Common myeloid progenitor, CD34-positive (primary cell): ENCODE measurements at regions not wholly inside any gene's neighbourhood (a gene's known extent, or its start where the extent isn't known, plus 50 kb on each side); places are given as distances from the start of the nearest gene placed in this dataset.
"Not testable (repeated sequence)": the region's sequence is repeated elsewhere in the genome, so short reads cannot be mapped to it uniquely, and the experiment has no call there.

Experiments used
- CTCF ChIA-PET: fragments of 350-600 bp; sonication (Branson Sonifier 250); formaldehyde crosslinking; loops from one replicate; lab custom pipeline; 2021; ENCODE audit warnings: antibody characterized with exemption; lab: Charles Lee
- POLR2A ChIA-PET: fragments of 350-600 bp; sonication (Branson Sonifier 250); formaldehyde crosslinking; loops from one replicate; lab custom pipeline; 2021; ENCODE audit warnings: antibody characterized with exemption; lab: Charles Lee
- DNase-seq, 3 donors: peaks; one replicate each; pipeline versions ENCODE4 v3.0.0 to v3.0.0-alpha.2; 2013
- H3K27ac ChIP-seq, 2 experiments: 1 replicate in 1 of 2; 2 replicates in 1 of 2; pipeline ENCODE4 v1.7.0; 2013; ENCODE audit warnings: inconsistent platforms in 2 of 2, low read length in 2 of 2, mild to moderate bottlenecking in 2 of 2, low read depth in 1 of 2, moderate library complexity in 1 of 2; ENCODE audit not compliant: severe bottlenecking in 2 of 2, insufficient read depth in 1 of 2, poor library complexity in 1 of 2
- H3K27me3 ChIP-seq, 5 experiments: replicated peaks in 2 of 5; 1 replicate in 3 of 5; 2 replicates in 2 of 5; pipeline versions ENCODE4 v1.6.1 to v1.7.0; 2013; ENCODE audit warnings: low read length in 4 of 5, mild to moderate bottlenecking in 2 of 5, moderate library complexity in 2 of 5, inconsistent platforms in 1 of 5; ENCODE audit not compliant: insufficient read depth in 5 of 5, control insufficient read depth in 4 of 5
- H3K36me3 ChIP-seq, 4 experiments: 1 replicate in 2 of 4; 2 replicates in 2 of 4; pipeline versions ENCODE4 v1.6.1 to v1.7.0; 2013; ENCODE audit warnings: low read length in 3 of 4, control low read depth in 1 of 4, mild to moderate bottlenecking in 1 of 4; ENCODE audit not compliant: control insufficient read depth in 4 of 4, insufficient read depth in 4 of 4
- H3K4me1 ChIP-seq, 4 experiments: 1 replicate in 3 of 4; 2 replicates in 1 of 4; pipeline versions ENCODE4 v1.6.1 to v1.7.1; 2013; ENCODE audit warnings: low read length in 3 of 4, mild to moderate bottlenecking in 3 of 4, control low read depth in 1 of 4, inconsistent platforms in 1 of 4, moderate library complexity in 1 of 4; ENCODE audit not compliant: control insufficient read depth in 4 of 4, insufficient read depth in 4 of 4; ENCODE audit errors: control extremely low read depth in 1 of 4
- H3K4me3 ChIP-seq, 7 experiments: 1 replicate in 4 of 7; 2 replicates in 3 of 7; pipeline versions ENCODE4 v1.5.1 to v1.7.0; 2013; ENCODE audit warnings: mild to moderate bottlenecking in 7 of 7, low read length in 6 of 7, moderate library complexity in 6 of 7, inconsistent platforms in 2 of 7, low read depth in 2 of 7, control low read depth in 1 of 7; ENCODE audit not compliant: insufficient read depth in 4 of 7, control insufficient read depth in 1 of 7; ENCODE audit errors: extremely low read depth in 1 of 7
- H3K9me3 ChIP-seq, 5 experiments: 1 replicate in 4 of 5; 2 replicates in 1 of 5; pipeline versions ENCODE4 v1.6.1 to v1.7.1; 2013; ENCODE audit warnings: low read length in 4 of 5, mild to moderate bottlenecking in 2 of 5, inconsistent platforms in 1 of 5, low read depth in 1 of 5, moderate library complexity in 1 of 5; ENCODE audit not compliant: control insufficient read depth in 4 of 5, insufficient read depth in 2 of 5; ENCODE audit errors: control extremely low read depth in 1 of 5
- WGBS: methylation state at CpG from one replicate; pipeline ENCODE4 v1.1.5; 2013; ENCODE audit not compliant: insufficient coverage; 5-methylcytosine and 5-hydroxymethylcytosine counted together

DNA sequence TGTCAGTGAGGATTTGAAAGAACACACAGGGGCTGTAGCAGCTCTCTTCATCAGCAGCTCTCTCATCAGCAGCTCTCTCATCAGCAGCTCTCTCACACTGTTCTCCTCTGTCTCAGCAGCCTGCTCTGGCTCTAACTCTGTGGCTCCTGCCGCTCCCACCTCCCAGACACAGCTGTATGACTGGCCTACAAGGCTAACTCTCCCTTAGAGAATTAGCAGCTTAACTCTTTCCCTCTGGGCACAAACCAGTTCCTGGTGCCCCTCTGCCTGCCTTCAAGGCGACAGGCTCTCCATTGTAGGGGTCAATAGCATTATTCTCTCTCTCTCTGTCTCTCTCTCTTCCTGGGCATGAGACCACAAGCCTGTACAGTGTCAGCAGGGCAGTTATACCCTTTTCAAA lies 385.6 kb upstream of the PCDH10 start:
- no peaks in the 10 kb centered on the region for H3K27me3 ChIP-seq
- no peak overlapping the region for H3K4me3 ChIP-seq
- POLR2A ChIA-PET: no interaction called here
- DNase-seq: no peak
- CTCF ChIA-PET: no interaction called here
- no peaks in the 10 kb centered on the region for H3K9me3 ChIP-seq
- H3K36me3 ChIP-seq: no peaks in the 10 kb centered on the region
- WGBS: 93% methylated on average over 1 of the region's 2 CpGs
- no peaks in the 10 kb centered on the region for H3K4me1 ChIP-seq
- H3K27ac ChIP-seq: no peak overlapping the region

DNA sequence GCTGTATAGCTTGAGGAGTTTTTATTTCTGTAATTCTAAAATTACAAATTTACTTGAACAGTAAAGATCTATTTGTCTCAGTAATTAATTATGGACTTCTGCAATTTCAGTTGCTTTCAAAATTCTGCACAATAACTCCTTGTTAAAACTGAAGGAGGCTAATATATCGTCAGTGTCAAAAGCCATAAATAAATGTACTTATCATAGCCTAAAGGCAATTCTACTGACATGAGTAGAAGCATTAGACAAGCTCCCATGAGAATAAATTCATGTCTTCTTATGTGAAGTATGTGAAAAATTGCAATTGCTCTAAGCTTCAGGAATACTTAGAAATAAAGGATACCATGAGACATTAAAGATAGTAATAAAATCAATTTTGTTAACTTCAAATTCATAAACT lies 381.2 kb upstream of the PCDH10 start:
- no peak overlapping the region for H3K4me3 ChIP-seq
- no peak for DNase-seq
- H3K27me3 ChIP-seq: no peaks in the 10 kb centered on the region
- H3K9me3 ChIP-seq: no peaks in the 10 kb centered on the region
- ChIA-PET POLR2A (no interaction called here), CTCF (no interaction called here)
- no CpG with 5 or more reads among the region's 1 CpG for WGBS
- no peak overlapping the region for H3K27ac ChIP-seq
- no peaks in the 10 kb centered on the region for H3K36me3 ChIP-seq
- no peaks in the 10 kb centered on the region for H3K4me1 ChIP-seq

DNA sequence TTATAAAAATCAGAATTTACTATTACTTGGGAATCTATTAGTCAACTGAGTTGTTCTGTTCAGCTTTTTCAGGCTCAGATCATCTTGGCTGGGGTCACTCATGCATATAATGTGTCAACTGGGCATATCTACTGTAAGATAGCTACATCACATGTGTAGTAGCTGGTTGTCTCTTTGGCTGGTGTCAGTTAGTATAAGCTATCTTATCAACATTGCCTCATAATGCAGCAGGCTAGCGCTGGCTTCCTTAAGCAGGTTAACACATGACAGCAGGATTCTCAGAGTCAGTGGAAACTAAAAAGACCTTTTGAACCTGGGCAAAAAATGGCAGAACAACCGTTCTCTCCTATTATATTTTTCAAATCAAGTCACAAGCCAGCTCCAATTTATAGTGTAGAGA lies 378.3 kb upstream of the PCDH10 start:
- no CpG with 5 or more reads among the region's 2 CpGs for whole genome bisulfite sequencing
- H3K27ac ChIP-seq: no peak overlapping the region
- no peak for DNase-seq
- H3K36me3 ChIP-seq: no peaks in the 10 kb centered on the region
- H3K4me1 ChIP-seq: no peaks in the 10 kb centered on the region
- CTCF ChIA-PET: no interaction called here
- POLR2A ChIA-PET: no interaction called here
- no peak overlapping the region for H3K4me3 ChIP-seq
- H3K27me3 ChIP-seq: no peaks in the 10 kb centered on the region
- H3K9me3 ChIP-seq: no peaks in the 10 kb centered on the region

DNA sequence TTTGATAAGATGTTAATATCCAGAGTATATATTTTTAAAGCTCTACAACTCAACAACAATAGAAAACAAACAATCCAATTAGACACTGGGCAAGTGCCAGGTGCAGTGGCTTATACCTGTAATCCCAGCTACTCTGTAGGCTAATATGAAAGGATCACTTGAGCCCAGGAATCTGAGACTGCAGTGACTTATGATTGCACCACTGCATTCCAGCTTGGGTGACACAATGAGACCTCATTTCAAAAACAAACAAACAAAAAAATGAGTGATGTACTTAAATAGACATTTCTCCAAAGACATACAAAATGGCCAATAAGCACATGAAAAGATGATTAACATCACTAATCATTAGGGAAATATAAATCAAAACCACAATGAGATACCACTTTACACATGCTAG lies 356.8 kb upstream of the PCDH10 start:
- POLR2A ChIA-PET: no interaction called here

DNA sequence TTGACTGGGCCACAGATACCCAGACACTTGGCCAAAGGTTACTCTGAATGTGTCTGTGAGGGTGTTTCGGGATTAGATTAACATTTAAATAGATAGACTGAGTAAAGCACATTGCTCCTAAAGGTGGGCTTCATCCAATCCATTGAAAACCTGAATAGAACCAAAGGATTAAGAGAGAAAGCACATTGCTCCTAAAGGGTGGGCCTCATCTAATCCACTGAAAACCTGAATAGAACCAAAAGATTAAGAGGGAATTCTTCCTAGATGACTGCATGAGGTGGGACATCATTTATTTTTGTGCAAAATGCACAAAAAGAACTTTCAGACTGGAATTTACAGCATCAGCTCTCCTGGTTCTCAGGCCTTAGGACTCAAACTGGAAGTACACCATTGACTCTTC lies 351.2 kb upstream of the PCDH10 start:
- no CpG with 5 or more reads among the region's 1 CpG for WGBS
- DNase-seq: no peak
- no peaks in the 10 kb centered on the region for H3K9me3 ChIP-seq
- ChIA-PET CTCF (no interaction called here), POLR2A (no interaction called here)
- H3K27me3 ChIP-seq: no peaks in the 10 kb centered on the region
- H3K4me1 ChIP-seq: no peaks in the 10 kb centered on the region
- no peaks in the 10 kb centered on the region for H3K36me3 ChIP-seq
- no peak overlapping the region for H3K27ac ChIP-seq
- no peak overlapping the region for H3K4me3 ChIP-seq

More for the DNA sequence above, 356.8 kb upstream of the PCDH10 start:
- Histone ChIP-seq H3K27ac (no peak overlapping the region), H3K27me3 (no peaks in the 10 kb centered on the region), H3K4me3 (no peak overlapping the region), H3K9me3 (no peaks in the 10 kb centered on the region), H3K36me3 (no peaks in the 10 kb centered on the region), H3K4me1 (no peaks in the 10 kb centered on the region)
- no peak for DNase-seq
- CTCF ChIA-PET: no interaction called here

DNA sequence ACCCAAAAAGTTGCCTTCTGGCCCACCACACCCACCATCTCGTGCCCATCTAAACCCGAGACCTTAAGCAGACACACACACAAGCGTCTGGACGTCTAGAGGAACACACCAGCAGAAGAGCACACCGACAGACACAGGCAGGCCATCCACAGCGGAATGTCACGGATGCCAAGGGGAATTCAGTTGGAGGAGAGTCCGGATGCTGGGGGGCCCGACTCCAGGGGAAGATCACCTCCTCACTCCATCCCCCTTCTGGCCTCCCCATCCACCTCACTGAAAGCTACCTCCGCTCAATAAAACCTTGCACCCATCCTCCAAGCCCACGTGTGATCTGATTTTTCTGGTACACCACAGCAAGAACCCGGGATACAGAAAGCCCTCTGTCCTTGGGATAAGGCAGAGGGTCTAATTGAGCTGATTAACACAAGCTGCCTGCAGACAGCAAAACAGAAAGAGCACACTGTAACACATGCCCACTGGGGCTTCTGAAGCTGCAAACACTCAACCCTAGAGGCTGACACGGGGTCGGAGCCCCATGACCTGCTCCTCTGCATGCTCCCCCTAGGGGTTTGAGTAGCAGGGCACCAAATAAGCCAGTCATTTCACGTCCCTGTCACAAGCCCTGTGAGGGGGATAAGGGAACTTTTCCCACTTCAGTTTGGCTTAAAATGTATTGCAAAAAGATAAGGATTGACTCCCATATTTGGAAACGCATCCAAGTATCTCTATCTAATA lies 339.6 kb upstream of the PCDH10 start:
- H3K4me1 ChIP-seq: no peaks in the 10 kb centered on the region
- H3K4me3 ChIP-seq: no peak overlapping the region
- no peaks in the 10 kb centered on the region for H3K27me3 ChIP-seq
- 96% methylated on average over 9 of the region's 16 CpGs for WGBS
- POLR2A ChIA-PET: no interaction called here
- CTCF ChIA-PET: no interaction called here
- no peaks in the 10 kb centered on the region for H3K36me3 ChIP-seq
- no peak overlapping the region for H3K27ac ChIP-seq
- DNase-seq: no peak
- no peaks in the 10 kb centered on the region for H3K9me3 ChIP-seq

DNA sequence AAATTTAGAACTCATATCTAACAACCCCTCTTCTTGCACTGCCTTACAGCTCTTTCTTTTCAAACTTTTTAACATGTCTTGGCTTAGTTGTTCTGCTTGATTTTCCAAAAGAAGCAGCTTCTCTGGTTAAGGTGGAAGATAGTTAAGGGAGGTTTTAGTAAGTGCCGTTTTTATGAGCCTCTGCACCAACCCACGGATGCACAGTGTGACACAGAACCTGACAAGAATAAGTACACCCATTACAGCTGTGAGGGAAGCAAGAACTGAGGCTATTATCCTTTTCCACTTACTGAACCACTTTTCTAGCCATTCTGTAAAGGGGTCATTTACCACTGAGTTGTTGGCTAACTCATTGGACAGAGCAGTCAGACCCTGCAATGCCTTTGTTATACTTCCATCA lies 336.0 kb upstream of the PCDH10 start:
- H3K9me3 ChIP-seq, H3K27ac ChIP-seq, DNase-seq, POLR2A ChIA-PET, CTCF ChIA-PET, H3K4me1 ChIP-seq, H3K4me3 ChIP-seq, H3K36me3 ChIP-seq, H3K27me3 ChIP-seq: not testable (repeated sequence)
- WGBS: no CpG with 5 or more reads among the region's 2 CpGs
